SK-N-DZ (cell line): ENCODE measurements at regions not wholly inside any gene's neighbourhood (a gene's known extent, or its start where the extent isn't known, plus 50 kb on each side); places are given as distances from the start of the nearest gene placed in this dataset.

Experiments used
- DNase-seq: peaks from one replicate; pipeline ENCODE4 v3.0.0-alpha.2; 2015; ENCODE audit warnings: low spot score

GRCh38 chr2:228352048-228352447 lies 170.6 kb upstream of the SPHKAP start:
- no peak for DNase-seq

- no peak for DNase-seq
Observed at GRCh38 chr2:228348516-228349064, 167.1 kb upstream of the SPHKAP start.

- DNase-seq = no peak
Observed at GRCh38 chr2:228344531-228344930, 163.0 kb upstream of the SPHKAP start.

- no peak for DNase-seq
Observed at GRCh38 chr2:228339525-228339924, 158.0 kb upstream of the SPHKAP start.

- DNase-seq = no peak
Observed at GRCh38 chr2:228334180-228334579, 152.7 kb upstream of the SPHKAP start.

GRCh38 chr2:228329282-228329681 lies 147.8 kb upstream of the SPHKAP start:
- DNase-seq = no peak

GRCh38 chr2:228321015-228321414 lies 139.5 kb upstream of the SPHKAP start:
- DNase-seq = no peak

GRCh38 chr2:228318218-228318617 lies 136.7 kb upstream of the SPHKAP start:
- peak; percentile 1 for DNase-seq

GRCh38 chr2:228312172-228312571 lies 130.7 kb upstream of the SPHKAP start:
- no peak for DNase-seq

- DNase-seq = no peak
Observed at GRCh38 chr2:228303960-228304359, 122.5 kb upstream of the SPHKAP start.

- no peak for DNase-seq
Observed at GRCh38 chr2:228283491-228284171, 102.1 kb upstream of the SPHKAP start.

- no peak for DNase-seq
Observed at GRCh38 chr2:228282376-228282775, 100.9 kb upstream of the SPHKAP start.

- DNase-seq = no peak
Observed at GRCh38 chr2:228273159-228273558, 91.7 kb upstream of the SPHKAP start.

GRCh38 chr2:228269351-228269750 lies 87.9 kb upstream of the SPHKAP start:
- DNase-seq = no peak

GRCh38 chr2:228268756-228269155 lies 87.3 kb upstream of the SPHKAP start:
- no peak for DNase-seq

- DNase-seq = no peak
Observed at GRCh38 chr2:228268301-228268700, 86.8 kb upstream of the SPHKAP start.

- no peak for DNase-seq
Observed at GRCh38 chr2:228263156-228263555, 81.7 kb upstream of the SPHKAP start.

GRCh38 chr2:228261546-228261945 lies 80.1 kb upstream of the SPHKAP start:
- DNase-seq = no peak

- DNase-seq = no peak
Observed at GRCh38 chr2:228257379-228257778, 75.9 kb upstream of the SPHKAP start.

GRCh38 chr2:228253752-228254151 lies 72.3 kb upstream of the SPHKAP start:
- DNase-seq = no peak

GRCh38 chr2:228247335-228247734 lies 65.8 kb upstream of the SPHKAP start:
- DNase-seq = no peak

GRCh38 chr2:228245601-228246000 lies 64.1 kb upstream of the SPHKAP start:
- no peak for DNase-seq

- DNase-seq = no peak
Observed at GRCh38 chr2:228242591-228242990, 61.1 kb upstream of the SPHKAP start.
